DMS153 treated with DMSO at 0.1 percent for 48 hours (cell line): ENCODE measurements at regions not wholly inside any gene's neighbourhood (a gene's known extent, or its start where the extent isn't known, plus 50 kb on each side); places are given as distances from the start of the nearest gene placed in this dataset.
A peak's percentile ranks its signal among the peaks of the same experiment; 100 is the strongest.
"Not testable (repeated sequence)": the region's sequence is repeated elsewhere in the genome, so short reads cannot be mapped to it uniquely, and the experiment has no call there.

Experiments
- DNase-seq: peaks from one replicate; lab custom pipeline; 2025; ENCODE audit not compliant: unreplicated experiment; lab: John Stamatoyannopoulos, UW

DNA sequence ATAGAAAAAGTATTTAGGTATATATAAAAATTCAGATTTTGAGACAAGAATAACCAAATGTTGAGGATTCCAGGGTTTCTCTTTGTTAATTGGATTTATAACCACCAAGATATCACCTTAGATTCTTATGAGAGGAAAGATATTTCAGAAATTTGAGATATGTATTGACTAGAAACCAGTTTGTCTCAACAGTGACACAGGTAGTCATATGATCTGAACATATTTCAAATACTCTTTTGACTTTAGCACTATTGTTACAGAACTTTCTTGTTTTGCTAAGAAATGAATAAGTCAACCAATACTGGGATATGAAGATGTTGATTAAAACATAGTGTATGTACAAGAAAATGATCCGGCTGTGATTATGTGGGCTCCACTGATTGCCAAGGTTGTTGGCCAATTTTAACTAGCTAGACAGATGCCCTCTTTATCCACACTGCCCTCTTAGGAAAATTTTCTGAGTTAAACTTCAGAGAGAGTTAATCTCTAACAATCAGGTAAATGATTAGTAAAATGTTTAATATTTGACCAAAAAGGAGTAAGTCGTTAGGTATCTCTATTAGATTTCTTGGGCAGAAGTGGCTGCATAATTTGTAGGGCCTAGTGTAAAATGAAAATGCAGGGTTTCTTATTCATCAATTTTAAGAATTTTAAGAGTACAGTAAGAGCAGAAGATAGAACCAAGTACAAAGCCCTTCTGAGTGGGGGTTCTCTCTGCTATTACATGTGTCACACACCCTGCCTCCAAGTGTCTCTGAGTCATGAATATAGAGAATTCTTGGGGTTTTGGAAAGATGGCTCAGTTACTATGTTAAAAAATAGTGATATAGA lies 376.0 kb downstream of the TFEC start:
- no peak for DNase-seq

DNA sequence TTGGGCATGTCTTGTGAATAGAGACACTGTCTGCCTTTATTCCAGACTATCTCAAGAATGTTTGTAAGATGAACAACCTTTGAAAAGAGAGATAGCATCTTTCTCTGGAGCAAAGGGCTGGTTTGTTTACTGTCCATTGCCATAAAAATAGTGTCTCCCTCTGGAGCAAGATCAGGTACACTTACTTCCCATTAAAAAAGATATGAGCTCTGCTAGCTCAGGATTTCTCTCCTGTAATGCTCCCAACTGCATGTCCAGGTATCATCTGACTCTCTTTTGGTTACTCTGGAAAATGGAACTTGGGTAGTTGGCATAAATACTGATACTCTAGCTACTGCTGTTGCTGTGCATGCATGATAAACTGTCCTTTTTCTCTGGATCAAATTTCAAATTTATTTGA lies 381.1 kb downstream of the TFEC start:
- DNase-seq, result no peak

DNA sequence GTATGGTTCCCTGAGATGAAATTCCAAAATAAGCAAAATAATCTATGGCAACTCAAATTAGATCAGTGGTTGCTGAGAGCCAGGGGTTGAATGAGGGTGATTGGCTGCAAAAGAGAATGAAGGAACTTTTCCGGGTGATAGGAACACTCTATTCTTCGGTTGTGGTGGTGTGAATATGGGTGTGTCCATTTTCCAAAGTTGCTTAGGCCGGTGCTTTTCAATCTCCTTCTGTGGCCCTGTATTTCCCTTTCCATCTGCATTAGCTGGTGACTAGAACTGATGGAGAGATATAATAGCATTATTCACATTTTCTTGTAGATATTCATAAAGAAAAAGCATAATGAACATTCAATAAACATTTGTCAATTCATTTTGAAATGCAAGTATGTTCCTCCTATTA lies 382.9 kb downstream of the TFEC start:
- no peak for DNase-seq

DNA sequence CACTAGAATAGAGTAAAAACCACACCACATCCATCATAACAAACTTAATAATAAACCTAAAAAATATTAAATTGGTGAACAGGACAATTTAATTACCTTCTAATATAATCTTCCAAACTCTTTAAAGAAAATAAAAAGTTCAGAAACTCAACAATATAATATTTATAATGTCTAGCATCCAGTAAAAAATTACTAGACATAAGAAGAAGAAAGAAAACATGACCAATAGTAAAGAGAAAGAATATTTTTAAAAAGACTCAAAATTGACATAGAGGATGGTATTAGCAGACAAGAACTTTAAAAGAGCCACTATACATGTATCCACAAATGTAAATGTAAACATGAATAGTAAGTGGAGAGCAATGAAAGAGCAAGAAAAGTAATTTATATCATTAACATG lies 388.4 kb downstream of the TFEC start:
- DNase-seq, result no peak

DNA sequence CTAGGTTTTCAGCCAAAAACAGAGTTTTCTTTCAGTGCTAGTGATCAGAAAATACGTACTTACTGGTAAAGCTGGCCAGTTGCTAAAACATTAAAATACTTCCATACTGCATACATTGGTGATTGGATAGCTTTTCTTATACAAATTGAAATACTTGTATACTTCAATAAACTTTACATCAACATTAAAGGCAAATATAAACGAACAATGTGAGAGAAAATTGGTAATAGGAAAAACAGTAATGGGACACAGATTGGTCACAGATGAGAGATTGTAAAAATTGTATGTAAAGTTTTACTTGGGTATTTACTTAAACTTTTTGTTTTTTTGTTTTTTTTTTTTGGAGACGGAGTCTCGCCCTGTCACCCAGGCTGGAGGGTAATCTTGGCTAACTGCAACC lies 391.7 kb downstream of the TFEC start:
- no peak for DNase-seq

DNA sequence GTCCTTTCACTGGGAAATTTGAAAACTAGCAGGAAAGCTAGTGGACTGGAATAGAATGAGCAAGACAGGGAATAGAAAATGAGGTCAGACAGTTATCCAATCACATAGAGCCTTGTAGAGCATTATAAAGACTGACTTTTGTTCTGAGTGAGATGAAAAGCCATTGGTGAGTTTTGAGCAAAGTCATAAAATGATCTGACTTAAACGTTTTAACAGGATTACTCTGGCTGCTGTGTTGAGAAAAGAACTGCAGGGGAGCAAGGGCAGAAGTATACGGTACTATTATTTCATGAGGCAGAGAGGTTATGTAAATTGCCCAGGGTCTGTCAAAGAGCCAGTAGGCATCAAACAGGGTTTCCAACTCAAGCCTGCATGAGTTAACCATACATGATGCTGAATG lies 393.4 kb downstream of the TFEC start:
- DNase-seq, result no peak

DNA sequence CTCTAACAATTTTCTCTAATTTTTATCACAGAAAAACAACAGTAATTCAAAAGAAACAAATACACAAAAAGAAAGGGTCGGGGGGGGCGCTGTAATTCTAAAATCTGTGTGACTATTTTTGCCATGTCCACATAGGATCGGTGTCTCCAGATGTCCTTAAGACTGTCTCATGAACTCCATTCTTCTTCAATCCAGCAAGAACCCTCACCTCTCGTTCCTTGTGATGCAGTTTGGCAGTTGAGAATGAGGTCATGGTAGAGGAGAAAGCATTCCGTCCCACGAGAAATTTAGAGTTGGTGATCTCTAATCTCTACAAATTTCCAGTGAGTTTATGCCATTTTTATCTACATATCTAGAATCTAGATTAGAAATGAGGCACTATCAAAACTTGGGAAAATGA lies 394.7 kb downstream of the TFEC start:
- no peak for DNase-seq

DNA sequence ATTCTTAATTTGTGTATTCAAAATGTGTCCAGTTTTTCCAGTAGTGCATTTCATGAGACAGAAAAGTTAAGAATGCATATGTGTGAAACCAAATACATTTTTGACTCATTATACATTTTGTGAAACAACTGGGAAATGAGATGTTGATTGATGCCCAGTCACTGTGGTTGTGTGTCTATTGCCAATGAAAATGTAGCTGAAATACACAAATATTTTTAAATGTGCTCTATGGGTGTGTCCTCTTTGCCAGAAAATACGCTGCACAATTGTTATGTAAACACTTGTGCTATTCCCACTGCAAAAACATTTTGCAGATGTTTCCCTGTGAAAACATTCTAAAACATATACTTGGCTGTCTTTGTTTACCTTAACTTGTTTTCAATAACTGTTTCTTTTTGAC lies 395.2 kb downstream of the TFEC start:
- no peak for DNase-seq

DNA sequence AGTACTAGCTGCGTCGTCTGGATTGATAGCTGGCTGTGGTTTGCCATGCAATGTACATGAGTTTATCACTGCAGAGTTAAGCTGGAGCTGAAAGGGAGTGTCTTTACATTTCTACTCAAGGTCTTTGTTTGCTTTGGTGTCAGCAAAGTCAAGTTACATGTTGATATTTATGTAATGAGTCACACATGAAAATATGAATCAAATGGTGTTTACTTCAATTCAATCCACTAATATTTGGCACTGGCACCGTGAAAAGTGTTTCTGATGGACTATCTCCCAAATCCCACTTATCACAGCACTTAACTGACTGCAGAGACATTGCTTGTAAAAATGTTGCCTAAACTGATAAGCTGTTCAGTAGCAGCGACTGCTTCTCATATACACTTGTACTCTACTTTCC lies 395.9 kb downstream of the TFEC start:
- DNase-seq, result peak; percentile 71

DNA sequence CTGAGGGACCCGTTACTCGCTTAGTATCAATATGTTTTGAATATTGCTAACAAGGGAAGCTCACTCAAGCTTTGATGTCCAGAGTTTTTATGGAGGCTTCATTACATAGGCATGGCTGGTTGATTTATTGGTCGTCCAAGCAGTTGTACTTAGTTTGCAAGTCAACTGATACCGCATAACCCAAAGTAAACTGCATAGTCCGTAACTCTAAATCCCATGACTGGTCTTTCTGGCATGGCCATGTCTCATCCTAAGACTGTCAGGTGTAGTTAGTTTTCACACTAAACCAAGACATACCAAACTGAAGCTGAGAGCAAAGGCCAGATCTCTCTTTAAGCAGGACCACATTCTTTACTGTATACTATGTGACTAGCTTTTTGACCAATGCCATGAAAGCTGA lies 397.9 kb downstream of the TFEC start:
- DNase-seq, result no peak

DNA sequence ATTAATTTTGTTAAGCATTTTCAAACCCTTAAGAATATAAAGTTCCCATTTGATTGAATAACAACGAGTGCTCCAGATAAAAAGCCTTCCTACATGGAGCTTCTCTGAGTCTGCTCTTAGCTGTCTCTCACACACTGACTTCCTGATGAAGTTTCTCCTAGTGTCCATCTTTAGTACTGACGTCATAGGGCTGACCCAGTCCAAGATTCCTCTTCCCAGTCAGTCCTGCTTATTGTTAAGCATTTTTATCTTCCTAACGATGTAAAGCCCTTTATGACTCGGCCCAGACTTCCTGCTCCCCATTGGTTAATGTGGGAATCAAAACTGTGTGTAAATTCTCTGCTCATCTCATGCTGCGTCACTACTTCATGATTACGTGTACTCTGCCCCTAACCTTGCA lies 398.8 kb downstream of the TFEC start:
- DNase-seq, result no peak

DNA sequence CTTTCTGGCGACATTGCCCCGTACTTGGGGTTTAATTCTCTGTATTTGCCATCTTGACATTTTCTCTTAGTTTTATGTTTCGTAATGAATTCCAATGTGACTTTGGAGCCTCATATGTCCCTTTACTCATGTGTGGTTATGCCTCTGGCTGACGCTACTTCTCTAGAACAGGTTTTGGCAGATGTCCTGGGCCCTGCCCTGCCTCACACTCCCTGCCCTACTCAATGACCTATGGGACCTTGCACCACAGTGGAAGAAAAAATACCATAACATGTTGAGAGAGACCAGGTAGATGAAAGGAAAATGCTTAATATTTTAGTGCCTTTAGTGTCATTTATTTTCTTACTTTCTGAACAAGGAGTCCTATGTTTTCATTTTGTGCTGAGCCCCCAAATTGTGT lies 400.5 kb downstream of the TFEC start:
- DNase-seq, result no peak

DNA sequence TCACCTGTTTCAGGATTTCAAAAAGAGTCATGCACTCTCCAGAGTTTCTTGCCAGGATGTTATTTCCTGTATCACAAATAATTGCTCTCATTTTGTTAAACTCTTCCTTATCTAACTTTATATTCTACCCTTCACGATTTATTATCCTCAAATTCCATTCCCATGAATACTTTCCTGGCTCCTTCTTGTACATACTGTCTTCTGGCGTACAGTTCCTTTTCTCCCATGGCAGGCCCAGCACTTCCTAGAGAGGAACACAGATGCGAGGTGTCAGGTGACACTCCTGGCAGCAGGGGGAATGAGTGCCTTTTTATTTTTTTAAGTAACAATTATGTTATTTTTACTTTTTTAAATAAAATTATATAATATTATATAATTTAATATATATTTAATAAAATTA lies 411.9 kb downstream of the TFEC start:
- no peak for DNase-seq

DNA sequence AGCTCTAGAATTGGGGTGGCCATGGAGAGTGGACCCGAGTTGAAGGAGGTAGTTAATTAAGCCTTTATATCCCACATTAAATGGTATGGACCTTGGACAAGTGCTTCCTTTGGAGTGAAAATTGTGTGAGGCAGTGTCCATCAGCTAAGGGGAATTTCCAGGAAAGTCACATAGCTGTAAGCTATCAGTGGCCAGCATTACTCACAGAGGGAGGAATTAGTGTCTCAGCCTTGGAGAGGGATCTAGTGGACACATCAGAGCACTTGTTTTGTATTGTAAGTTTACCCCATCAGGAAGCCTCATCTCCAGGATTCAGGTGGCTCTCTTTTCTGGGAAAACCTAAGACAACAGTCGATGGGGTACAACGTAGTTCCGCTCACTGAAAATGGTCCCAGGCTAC lies 416.7 kb downstream of the TFEC start:
- no peak for DNase-seq

DNA sequence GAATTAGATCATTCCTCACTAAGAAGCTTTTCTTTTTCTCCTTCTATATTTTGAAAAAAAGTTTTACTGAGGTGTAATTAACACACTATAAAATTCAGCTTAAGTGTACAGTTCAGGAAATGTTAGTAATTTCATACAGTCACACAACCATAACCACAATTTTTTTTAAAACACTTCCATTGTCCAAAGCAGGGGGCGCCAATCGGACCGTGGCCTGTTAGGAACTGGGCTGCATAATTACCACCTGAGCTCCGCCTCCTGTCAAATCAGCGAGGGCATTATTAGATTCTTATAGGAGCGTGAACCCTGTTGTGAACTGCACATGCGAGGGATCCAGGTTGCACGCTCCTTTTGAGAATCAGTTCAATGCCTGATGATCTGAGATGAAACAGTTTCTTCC lies 427.1 kb downstream of the TFEC start:
- no peak for DNase-seq

DNA sequence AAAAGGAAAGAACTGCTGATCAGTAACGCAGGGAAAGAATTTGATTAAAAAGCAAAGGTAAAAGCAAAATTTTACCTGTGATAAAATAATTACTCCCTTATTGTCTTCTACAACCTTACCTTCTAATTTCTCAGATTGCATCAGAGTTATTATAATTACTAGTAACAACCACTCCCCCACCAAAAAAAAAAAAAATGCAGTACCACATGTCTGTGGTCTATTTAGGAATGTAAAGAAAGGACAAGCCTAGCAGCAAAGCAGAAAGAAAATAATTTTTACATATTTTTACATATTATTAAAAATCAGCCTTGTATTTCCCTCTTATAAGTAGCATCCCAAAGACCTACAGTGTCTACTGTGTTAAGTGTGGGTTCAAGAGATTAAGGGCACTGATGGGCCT lies 430.4 kb downstream of the TFEC start:
- DNase-seq, result no peak

DNA sequence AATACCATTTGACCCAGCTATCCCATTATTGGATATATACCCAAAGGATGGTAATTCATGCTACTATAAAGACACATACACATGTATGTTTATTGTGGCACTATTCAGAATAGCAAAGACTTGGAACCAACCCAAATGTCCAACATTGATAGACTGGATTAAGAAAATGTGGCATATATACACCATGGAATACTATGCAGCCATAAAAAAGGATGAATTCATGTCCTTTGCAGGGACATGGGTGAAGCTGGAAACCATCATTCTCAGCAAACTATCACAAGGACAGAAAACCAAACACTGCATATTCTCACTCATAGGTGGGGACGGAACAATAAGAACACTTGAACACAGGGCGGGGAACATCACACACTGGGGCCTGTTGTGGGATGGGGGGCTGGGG lies 431.4 kb downstream of the TFEC start:
- DNase-seq, result not testable (repeated sequence)

DNA sequence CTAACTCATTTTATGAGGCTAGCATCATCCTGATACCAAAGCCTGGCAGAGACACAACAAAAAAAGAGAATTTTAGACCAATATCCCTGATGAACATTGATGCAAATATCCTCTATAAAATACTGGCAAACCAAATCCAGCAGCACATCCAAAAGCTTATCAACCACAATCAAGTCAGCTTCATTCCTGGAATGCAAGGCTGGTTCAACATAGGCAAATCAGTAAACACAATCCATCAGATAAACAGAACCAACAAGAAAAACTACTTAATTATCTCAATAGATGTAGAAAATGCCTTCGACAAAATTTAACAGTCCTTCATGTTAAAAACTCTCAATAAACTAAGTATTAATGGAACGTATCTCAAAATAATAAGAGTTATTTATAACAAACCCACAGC lies 433.3 kb downstream of the TFEC start:
- DNase-seq, result not testable (repeated sequence)

DNA sequence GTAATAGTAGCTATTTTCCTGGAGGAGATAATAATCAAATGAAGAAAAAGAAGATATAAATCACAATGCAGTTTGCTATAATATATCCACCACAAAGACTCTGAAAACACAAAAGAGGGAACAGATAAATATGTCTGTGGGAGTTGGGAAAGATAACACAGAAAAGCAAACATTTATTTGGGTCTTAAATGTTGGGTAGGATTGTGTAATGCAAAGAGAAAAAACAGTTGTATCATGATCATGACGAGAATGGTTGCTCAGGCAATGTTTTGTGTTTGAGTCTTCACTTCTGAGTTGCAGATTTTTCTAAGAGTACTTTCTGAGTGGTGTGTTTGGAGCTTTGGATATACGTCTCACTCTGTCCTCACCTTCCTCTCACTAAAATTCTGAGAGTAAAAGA lies 437.5 kb downstream of the TFEC start:
- DNase-seq, result no peak

DNA sequence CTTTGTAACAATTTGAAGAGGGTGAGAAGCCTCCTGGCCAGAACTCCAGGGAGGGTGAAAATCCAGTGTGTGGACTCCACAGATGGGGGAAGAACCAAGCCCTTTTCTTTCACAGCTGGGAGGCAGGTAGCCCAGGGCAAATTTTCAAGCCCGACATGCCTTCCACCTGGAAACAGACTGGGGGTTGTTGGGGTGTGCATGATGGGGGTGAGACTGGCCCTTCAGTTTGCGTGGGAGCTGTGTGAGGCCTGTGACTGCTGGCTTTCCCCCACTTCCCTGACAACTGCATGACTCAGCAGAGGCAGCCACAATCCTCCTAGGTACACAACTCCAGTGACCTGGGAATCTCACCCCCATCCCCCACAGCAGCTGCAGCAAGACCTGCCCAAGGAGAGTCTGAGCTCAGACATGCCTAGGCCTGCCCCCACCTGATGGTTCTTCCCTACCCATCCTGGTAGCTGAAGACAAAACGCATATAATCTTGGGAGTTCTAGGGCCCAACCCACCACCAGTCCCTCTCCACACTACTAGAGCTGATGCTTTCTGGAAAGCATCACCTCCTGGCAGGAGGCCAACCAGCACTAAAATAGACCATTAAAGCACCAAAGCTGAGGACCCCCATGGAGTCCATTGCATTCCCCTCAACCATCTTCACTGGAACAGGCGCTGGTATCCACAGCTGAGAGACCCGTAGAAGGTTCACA lies 445.4 kb downstream of the TFEC start:
- no peak for DNase-seq

DNA sequence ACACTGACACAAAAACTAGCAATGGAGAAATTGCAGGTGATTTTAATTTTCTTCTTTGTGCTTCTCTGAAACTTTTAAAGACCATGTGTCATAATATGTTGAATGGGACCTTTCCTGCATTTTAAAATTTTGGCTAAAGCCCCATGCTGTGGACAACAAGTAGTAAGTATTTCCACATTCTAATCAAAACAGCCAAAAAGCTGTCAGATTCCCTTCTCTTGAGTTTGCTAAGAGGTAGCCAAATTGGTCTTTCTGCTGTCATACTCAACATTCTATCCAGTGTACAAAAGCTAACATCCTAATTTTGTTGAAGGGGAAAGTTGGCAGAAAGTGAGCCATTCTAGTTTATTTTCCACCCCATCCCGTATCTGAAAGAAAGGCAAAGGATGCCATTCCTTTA lies 447.6 kb downstream of the TFEC start:
- DNase-seq, result no peak

DNA sequence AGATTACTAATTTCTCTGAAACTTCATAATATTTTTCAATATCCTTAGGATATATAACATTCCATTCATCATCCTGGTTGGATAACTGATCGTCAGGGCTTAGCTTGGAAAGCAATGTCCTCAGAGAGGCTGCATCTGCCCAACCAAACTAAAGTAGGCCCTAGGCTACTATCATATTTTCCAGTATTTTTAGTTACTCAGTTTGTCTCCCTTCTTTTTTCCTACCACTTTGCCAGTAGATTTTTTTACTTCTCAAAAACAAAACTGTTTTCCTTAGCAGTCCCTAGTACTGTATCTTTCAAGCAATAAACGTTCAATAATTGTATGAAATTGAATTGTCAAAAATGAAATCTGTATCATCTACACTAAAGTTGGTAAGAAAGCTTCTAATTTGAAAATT lies 452.0 kb downstream of the TFEC start:
- no peak for DNase-seq
